Left lung (tissue), 4 donors: ENCODE measurements at regions not wholly inside any gene's neighbourhood (a gene's known extent, or its start where the extent isn't known, plus 50 kb on each side); places are given as distances from the start of the nearest gene placed in this dataset.

Experiments used
- ATAC-seq: fragments of 200-7000 bp; cut with Tn5 transposase; one replicate; pipeline ENCODE4 v1.9.1; 2020; ENCODE audit warnings: moderate library complexity
- DNase-seq, 4 donors: peaks; one replicate each; pipeline ENCODE4 v3.0.0-alpha.2; 2013 to 2020
- H3K27ac ChIP-seq, 2 donors: fragments of 200-600 bp; sonication (generic) in 1 of 2; one replicate each; pipeline versions ENCODE4 v1.5.0 to v1.8.0; 2020 to 2021
- H3K27me3 ChIP-seq, 2 donors: fragments of 200-600 bp; sonication (generic) in 1 of 2; one replicate each; pipeline versions ENCODE4 v1.5.0 to v1.8.0; 2020 to 2021
- H3K36me3 ChIP-seq, 2 donors: fragments of 200-600 bp; sonication (generic) in 1 of 2; one replicate each; pipeline versions ENCODE4 v1.5.0 to v1.8.0; 2020 to 2021
- H3K4me1 ChIP-seq, 2 donors: fragments of 200-600 bp; one replicate each; pipeline ENCODE4 v1.8.0; 2021
- H3K4me3 ChIP-seq, 2 donors: fragments of 200-600 bp; sonication (generic) in 1 of 2; one replicate each; pipeline versions ENCODE4 v1.5.0 to v1.8.0; 2020 to 2021; ENCODE audit warnings: mild to moderate bottlenecking in 1 of 2
- H3K9me3 ChIP-seq, 2 donors: fragments of 200-600 bp; sonication (generic) in 1 of 2; one replicate each; pipeline versions ENCODE4 v1.5.0 to v1.8.0; 2020 to 2021
- intact Hi-C, 2 donors: fragments of 100-400 bp; cut with DNase I; formaldehyde crosslinking; loops; one replicate each; pipeline versions ENCODE4 v1.11.2 to v1.14.2; 2022
- TF ChIP-seq, protein P1 (sequence below), 2 donors: fragments of 200-600 bp; sonication (generic) in 1 of 2; IDR thresholded peaks; one replicate each; pipeline versions ENCODE4 v1.5.0 to v1.8.0; 2021; ENCODE audit warnings: antibody characterized with exemption in 2 of 2
- donor health status: DM: no; HTN: yes; CAD: no.
- donor health status: DM: no; HTN: no; CAD: no.

GRCh38 chr2:122239440-122239839, 484.0 kb downstream of the TSN start:
- TF ChIP-seq, protein P1, sequence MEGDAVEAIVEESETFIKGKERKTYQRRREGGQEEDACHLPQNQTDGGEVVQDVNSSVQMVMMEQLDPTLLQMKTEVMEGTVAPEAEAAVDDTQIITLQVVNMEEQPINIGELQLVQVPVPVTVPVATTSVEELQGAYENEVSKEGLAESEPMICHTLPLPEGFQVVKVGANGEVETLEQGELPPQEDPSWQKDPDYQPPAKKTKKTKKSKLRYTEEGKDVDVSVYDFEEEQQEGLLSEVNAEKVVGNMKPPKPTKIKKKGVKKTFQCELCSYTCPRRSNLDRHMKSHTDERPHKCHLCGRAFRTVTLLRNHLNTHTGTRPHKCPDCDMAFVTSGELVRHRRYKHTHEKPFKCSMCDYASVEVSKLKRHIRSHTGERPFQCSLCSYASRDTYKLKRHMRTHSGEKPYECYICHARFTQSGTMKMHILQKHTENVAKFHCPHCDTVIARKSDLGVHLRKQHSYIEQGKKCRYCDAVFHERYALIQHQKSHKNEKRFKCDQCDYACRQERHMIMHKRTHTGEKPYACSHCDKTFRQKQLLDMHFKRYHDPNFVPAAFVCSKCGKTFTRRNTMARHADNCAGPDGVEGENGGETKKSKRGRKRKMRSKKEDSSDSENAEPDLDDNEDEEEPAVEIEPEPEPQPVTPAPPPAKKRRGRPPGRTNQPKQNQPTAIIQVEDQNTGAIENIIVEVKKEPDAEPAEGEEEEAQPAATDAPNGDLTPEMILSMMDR (IDR thresholded peaks at IDR 0.05): no peak
- Histone ChIP-seq H3K9me3 (no peaks in the 10 kb centered on the region), H3K4me3 (no peak overlapping the region), H3K36me3 (no peaks in the 10 kb centered on the region), H3K4me1 (no peaks in the 10 kb centered on the region), H3K27ac (no peak overlapping the region), H3K27me3 (peaks cover 0 to 3% of the 10 kb centered on the region in 2 donors)
- ATAC-seq (no peak), DNase-seq (peak in 1 of 4 donors; percentile 41)
- intact Hi-C loops: no loop called here

- TF ChIP-seq, protein P1 (IDR thresholded peaks at IDR 0.05): no peak
- no peak for ATAC-seq
These were observed 489.3 kb downstream of the TSN start for GRCh38 chr2:122244598-122245229.

DNA sequence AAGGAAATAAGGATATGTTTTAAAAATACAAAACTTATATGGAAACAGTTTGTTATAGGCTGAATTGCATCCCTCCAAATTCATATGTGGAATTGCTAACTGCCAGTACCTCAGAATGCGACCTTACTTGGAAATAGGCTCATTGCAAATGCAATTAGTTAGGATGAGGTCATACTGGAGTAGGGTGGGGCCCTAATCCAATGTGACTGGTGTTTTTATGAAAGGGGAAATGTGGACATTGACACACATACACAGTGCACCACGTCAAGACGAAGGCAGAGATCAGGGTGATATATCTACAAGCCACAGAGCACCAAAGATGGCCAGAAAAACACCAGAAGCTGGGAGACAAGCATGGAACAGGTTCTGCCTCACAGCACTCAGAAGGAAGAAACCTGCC, 494.2 kb downstream of the TSN start:
- no peaks in the 10 kb centered on the region for H3K9me3 ChIP-seq
- H3K27ac ChIP-seq: no peak overlapping the region
- intact Hi-C loops: no loop called here
- DNase-seq: no peak
- ATAC-seq: no peak
- no peaks in the 10 kb centered on the region for H3K4me1 ChIP-seq
- TF ChIP-seq, protein P1 (IDR thresholded peaks at IDR 0.05): no peak
- peaks cover 0 to 7% of the 10 kb centered on the region in 2 donors for H3K27me3 ChIP-seq
- H3K4me3 ChIP-seq: no peak overlapping the region
- no peaks in the 10 kb centered on the region for H3K36me3 ChIP-seq

More at GRCh38 chr2:122244598-122245229, 489.3 kb downstream of the TSN start:
- intact Hi-C loops: no loop called here
- Histone ChIP-seq H3K27me3 (peaks cover 0 to 7% of the 10 kb centered on the region in 2 donors), H3K4me3 (no peak overlapping the region), H3K27ac (no peak overlapping the region), H3K9me3 (no peaks in the 10 kb centered on the region), H3K36me3 (no peaks in the 10 kb centered on the region), H3K4me1 (no peaks in the 10 kb centered on the region)
- DNase-seq: no peak

DNA sequence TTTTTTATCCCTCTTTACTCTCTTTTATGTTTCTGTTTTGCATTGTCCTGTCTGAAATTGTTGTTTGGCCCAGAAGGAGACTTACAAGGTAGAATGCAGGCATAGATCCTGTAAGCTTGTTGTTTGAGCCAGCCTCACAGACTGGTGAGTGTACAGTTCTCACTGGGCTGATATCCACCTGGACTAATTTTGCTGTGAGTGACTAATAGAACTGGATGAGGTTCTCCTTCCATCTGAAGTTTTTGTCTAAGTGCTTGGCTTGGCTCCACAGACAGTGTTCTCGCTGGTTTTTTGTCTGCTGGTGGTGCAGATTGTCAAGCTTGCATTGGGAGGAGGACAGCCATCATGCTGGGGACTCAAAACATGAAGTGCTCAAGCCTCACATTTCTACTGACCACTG, 495.7 kb downstream of the TSN start:
- ATAC-seq (no peak), DNase-seq (no peak)
- TF ChIP-seq, protein P1 (IDR thresholded peaks at IDR 0.05): no peak
- Histone ChIP-seq H3K27me3 (peaks cover 0 to 7% of the 10 kb centered on the region in 2 donors), H3K36me3 (no peaks in the 10 kb centered on the region), H3K4me1 (no peaks in the 10 kb centered on the region), H3K27ac (no peak overlapping the region), H3K9me3 (no peaks in the 10 kb centered on the region), H3K4me3 (no peak overlapping the region)
- intact Hi-C loops: no loop called here

DNA sequence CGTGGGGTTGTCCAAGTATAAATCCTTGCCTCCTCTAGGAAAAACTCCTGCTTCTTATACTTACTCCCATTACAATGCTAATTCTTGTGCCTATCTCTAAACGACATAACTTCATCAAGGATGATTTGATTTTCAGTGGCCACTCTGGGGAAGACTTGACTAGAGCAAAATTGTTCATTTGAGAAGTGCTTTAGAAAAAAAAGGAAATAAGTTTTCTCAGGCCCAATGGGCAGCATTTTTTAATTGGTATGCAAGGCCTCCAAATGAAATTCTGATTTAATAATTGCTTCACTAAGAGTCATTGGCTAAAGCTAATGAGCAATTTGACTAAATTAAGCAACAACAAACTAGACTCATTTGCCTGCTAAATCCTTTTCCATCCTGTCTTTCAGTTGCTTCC, 496.1 kb downstream of the TSN start:
- Histone ChIP-seq H3K4me1 (no peaks in the 10 kb centered on the region), H3K9me3 (no peaks in the 10 kb centered on the region), H3K36me3 (no peaks in the 10 kb centered on the region), H3K4me3 (no peak overlapping the region), H3K27me3 (peaks cover 0 to 7% of the 10 kb centered on the region in 2 donors), H3K27ac (no peak overlapping the region)
- DNase-seq (no peak), ATAC-seq (no peak)
- intact Hi-C loops: no loop called here
- TF ChIP-seq, protein P1 (IDR thresholded peaks at IDR 0.05): no peak
